Stimulated activated CD4-positive, alpha-beta T cell treated with anti-CD3 and anti-CD28 coated beads, Interleukin-15, amount 100 ng/mL, for 48 hours (primary cell): ENCODE measurements at regions not wholly inside any gene's neighbourhood (a gene's known extent, or its start where the extent isn't known, plus 50 kb on each side); places are given as distances from the start of the nearest gene placed in this dataset.

Experiments used
- DNase-seq, 2 donors: peaks; one replicate each; pipeline ENCODE4 v3.0.0-alpha.2; 2020; ENCODE audit warnings: low read depth in 2 of 2

- no peak for DNase-seq
Measured at GRCh38 chr16:82358606-82359221, 188.7 kb upstream of the MPHOSPH6 start.

GRCh38 chr16:82358161-82358560 lies 188.1 kb upstream of the MPHOSPH6 start:
- no peak for DNase-seq

- no peak for DNase-seq
Measured at GRCh38 chr16:82357237-82357636, 187.2 kb upstream of the MPHOSPH6 start.

- DNase-seq = no peak
Measured at GRCh38 chr16:82350560-82350959, 180.5 kb upstream of the MPHOSPH6 start.

GRCh38 chr16:82345318-82345717 lies 175.3 kb upstream of the MPHOSPH6 start:
- no peak for DNase-seq

GRCh38 chr16:82344157-82344556 lies 174.1 kb upstream of the MPHOSPH6 start:
- DNase-seq = no peak

- no peak for DNase-seq
Measured at GRCh38 chr16:82341146-82341669, 171.2 kb upstream of the MPHOSPH6 start.

- DNase-seq = no peak
Measured at GRCh38 chr16:82340531-82340930, 170.5 kb upstream of the MPHOSPH6 start.

- DNase-seq = no peak
Measured at GRCh38 chr16:82337355-82337754, 167.3 kb upstream of the MPHOSPH6 start.

- DNase-seq = no peak
Measured at GRCh38 chr16:82331974-82332750, 162.1 kb upstream of the MPHOSPH6 start.

GRCh38 chr16:82331397-82331796 lies 161.4 kb upstream of the MPHOSPH6 start:
- no peak for DNase-seq

- DNase-seq = no peak
Measured at GRCh38 chr16:82329504-82330192, 159.6 kb upstream of the MPHOSPH6 start.

GRCh38 chr16:82328881-82329469 lies 159.0 kb upstream of the MPHOSPH6 start:
- no peak for DNase-seq

- DNase-seq = no peak
Measured at GRCh38 chr16:82323171-82323570, 153.1 kb upstream of the MPHOSPH6 start.

- DNase-seq = no peak
Measured at GRCh38 chr16:82322177-82322576, 152.2 kb upstream of the MPHOSPH6 start.

GRCh38 chr16:82319038-82319437 lies 149.0 kb upstream of the MPHOSPH6 start:
- DNase-seq = no peak

- no peak for DNase-seq
Measured at GRCh38 chr16:82317411-82318167, 147.6 kb upstream of the MPHOSPH6 start.

GRCh38 chr16:82313754-82314153 lies 143.7 kb upstream of the MPHOSPH6 start:
- no peak for DNase-seq

GRCh38 chr16:82311528-82311927 lies 141.5 kb upstream of the MPHOSPH6 start:
- no peak for DNase-seq

- no peak for DNase-seq
Measured at GRCh38 chr16:82302042-82302727, 132.2 kb upstream of the MPHOSPH6 start.
